OCI-LY7 (cell line): ENCODE measurements at regions not wholly inside any gene's neighbourhood (a gene's known extent, or its start where the extent isn't known, plus 50 kb on each side); places are given as distances from the start of the nearest gene placed in this dataset.

Experiments
- BruUV-seq: library from RNA; stranded (reverse); fragments of 400-500 nt; replicated peaks from 2 replicates; lab custom pipeline; 2021; lab: Mats Ljungman, UMichigan
- CTCF ChIA-PET: fragments of 300-600 bp; sonication (Branson Sonifier 250); formaldehyde crosslinking; loops from one replicate; lab custom pipeline; 2022; ENCODE audit warnings: antibody characterized with exemption; ENCODE audit not compliant: unreplicated experiment; lab: Charles Lee
- POLR2A ChIA-PET: fragments of 300-600 bp; sonication (Branson Sonifier 250); formaldehyde crosslinking; loops from one replicate; lab custom pipeline; 2022; ENCODE audit warnings: antibody characterized with exemption; lab: Charles Lee
- DNase-seq: peaks from one replicate; pipeline ENCODE4 v3.0.0-alpha.2; 2015; ENCODE audit warnings: low spot score
- H2AFZ ChIP-seq: fragments of 200-600 bp; sonication (generic), shearing (Covaris generic); 2 replicates; pipeline ENCODE4 v1.6.1; 2014; ENCODE audit warnings: mild to moderate bottlenecking, antibody characterized with exemption, low read length, moderate library complexity
- H3K27ac ChIP-seq: fragments of 200-600 bp; sonication (generic); 2 replicates; pipeline ENCODE4 v1.5.1; 2014; ENCODE audit warnings: mixed run types, low read depth, mild to moderate bottlenecking, moderate library complexity, low read length, inconsistent platforms; ENCODE audit not compliant: poor library complexity, severe bottlenecking
- H3K36me3 ChIP-seq: fragments of 200-600 bp; sonication (generic); 2 replicates; pipeline ENCODE4 v1.6.1; 2014; ENCODE audit warnings: mild to moderate bottlenecking, antibody characterized with exemption, low read length, moderate library complexity, mixed read lengths; ENCODE audit not compliant: insufficient read depth
- H3K4me1 ChIP-seq: fragments of 200-600 bp; sonication (generic); 2 replicates; pipeline ENCODE4 v1.5.1; 2014; ENCODE audit warnings: mild to moderate bottlenecking, low read length; ENCODE audit not compliant: insufficient read depth, poor library complexity, severe bottlenecking
- H3K4me2 ChIP-seq: fragments of 200-600 bp; sonication (generic); 2 replicates; pipeline ENCODE4 v1.6.1; 2014; ENCODE audit warnings: mild to moderate bottlenecking, low read length
- H3K4me3 ChIP-seq: fragments of 200-600 bp; sonication (generic); 2 replicates; pipeline ENCODE4 v1.5.1; 2014; ENCODE audit warnings: mild to moderate bottlenecking, low read depth, low read length; ENCODE audit not compliant: poor library complexity, severe bottlenecking
- H3K79me2 ChIP-seq: fragments of 200-600 bp; sonication (generic); 2 replicates; pipeline ENCODE4 v1.6.1; 2016; ENCODE audit warnings: low read depth, mild to moderate bottlenecking, low read length, moderate library complexity, mixed read lengths; ENCODE audit not compliant: insufficient read depth
- H3K9me2 ChIP-seq: fragments of 200-600 bp; sonication (generic); 2 replicates; pipeline ENCODE4 v1.6.1; 2016; ENCODE audit warnings: mild to moderate bottlenecking, low read length, mixed read lengths; ENCODE audit not compliant: insufficient read depth
- H3K9me3 ChIP-seq: fragments of 200-600 bp; sonication (generic); 2 replicates; pipeline ENCODE4 v1.6.1; 2014; ENCODE audit warnings: mild to moderate bottlenecking, mixed run types, low read length, mixed read lengths
- H4K20me1 ChIP-seq: fragments of 200-600 bp; sonication (generic); 2 replicates; pipeline ENCODE4 v1.6.1; 2014; ENCODE audit warnings: mild to moderate bottlenecking, antibody characterized with exemption, low read length, moderate library complexity, mixed read lengths; ENCODE audit not compliant: insufficient read depth
- EZH2phosphoT487 ChIP-seq: fragments of 200-600 bp; sonication (generic); IDR thresholded peaks from 2 replicates; pipeline ENCODE4 v1.6.1; 2018; ENCODE audit warnings: low read depth, borderline replicate concordance, mild to moderate bottlenecking, mixed run types, antibody characterized with exemption, low read length, moderate library complexity, mixed read lengths
- intact Hi-C: fragments of 100-400 bp; cut with micrococcal nuclease; formaldehyde crosslinking; loops from one replicate; pipeline ENCODE4 v1.10.0; 2022; ENCODE audit not compliant: unreplicated experiment
- TF ChIP-seq, protein P1 (sequence below): fragments of 200-600 bp; sonication (generic); conservative IDR thresholded peaks from 2 replicates; pipeline ENCODE4 v1.5.1; 2014; ENCODE audit warnings: mild to moderate bottlenecking, antibody characterized with exemption, low read length, moderate library complexity, mixed read lengths

DNA sequence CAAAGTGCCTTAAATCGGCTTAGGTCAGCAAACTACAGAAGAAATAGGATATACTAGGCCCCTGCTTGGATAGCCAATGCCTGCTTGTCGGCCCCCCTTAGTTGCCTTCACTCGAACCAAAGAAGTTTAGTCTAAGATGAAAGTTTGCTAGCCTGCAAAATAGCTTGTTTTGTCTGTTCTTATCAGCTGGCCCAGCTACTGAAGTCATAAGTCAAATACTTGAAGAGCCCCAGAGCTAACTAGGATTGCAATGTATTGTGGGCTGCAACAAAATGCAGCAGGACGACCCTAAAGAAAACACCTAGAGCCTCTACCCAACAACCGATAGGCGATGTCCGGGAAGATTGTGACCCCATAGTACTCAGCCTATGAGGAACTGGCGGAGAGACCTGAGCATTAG, 183.5 kb upstream of the HS6ST1 start:
- H4K20me1 ChIP-seq: no peaks in the 10 kb centered on the region
- no peaks in the 10 kb centered on the region for H3K36me3 ChIP-seq
- TF ChIP-seq EZH2phosphoT487: no peak
- TF ChIP-seq, protein P1, sequence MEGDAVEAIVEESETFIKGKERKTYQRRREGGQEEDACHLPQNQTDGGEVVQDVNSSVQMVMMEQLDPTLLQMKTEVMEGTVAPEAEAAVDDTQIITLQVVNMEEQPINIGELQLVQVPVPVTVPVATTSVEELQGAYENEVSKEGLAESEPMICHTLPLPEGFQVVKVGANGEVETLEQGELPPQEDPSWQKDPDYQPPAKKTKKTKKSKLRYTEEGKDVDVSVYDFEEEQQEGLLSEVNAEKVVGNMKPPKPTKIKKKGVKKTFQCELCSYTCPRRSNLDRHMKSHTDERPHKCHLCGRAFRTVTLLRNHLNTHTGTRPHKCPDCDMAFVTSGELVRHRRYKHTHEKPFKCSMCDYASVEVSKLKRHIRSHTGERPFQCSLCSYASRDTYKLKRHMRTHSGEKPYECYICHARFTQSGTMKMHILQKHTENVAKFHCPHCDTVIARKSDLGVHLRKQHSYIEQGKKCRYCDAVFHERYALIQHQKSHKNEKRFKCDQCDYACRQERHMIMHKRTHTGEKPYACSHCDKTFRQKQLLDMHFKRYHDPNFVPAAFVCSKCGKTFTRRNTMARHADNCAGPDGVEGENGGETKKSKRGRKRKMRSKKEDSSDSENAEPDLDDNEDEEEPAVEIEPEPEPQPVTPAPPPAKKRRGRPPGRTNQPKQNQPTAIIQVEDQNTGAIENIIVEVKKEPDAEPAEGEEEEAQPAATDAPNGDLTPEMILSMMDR: no peak
- intact Hi-C loops: loop anchor here (10.0 kb wide), 2 partner anchors 197 to 253 kb away; no protein-coding TSS in a partner anchor
- DNase-seq: no peak
- H3K79me2 ChIP-seq: no peaks in the 10 kb centered on the region
- no peak overlapping the region for H2AFZ ChIP-seq
- no peaks in the 10 kb centered on the region for H3K9me2 ChIP-seq
- POLR2A ChIA-PET: interaction anchor here (0.6 kb wide), 1 partner anchor 147 kb away, joined by 4 read pairs; no protein-coding TSS in a partner anchor
- H3K9me3 ChIP-seq: no peaks in the 10 kb centered on the region
- H3K4me3 ChIP-seq: no peak overlapping the region
- BruUV-seq: no TSS peak
- no peak overlapping the region for H3K27ac ChIP-seq
- CTCF ChIA-PET: no interaction called here
- H3K4me2 ChIP-seq: no peak overlapping the region
- peaks cover 24% of the 10 kb centered on the region for H3K4me1 ChIP-seq

DNA sequence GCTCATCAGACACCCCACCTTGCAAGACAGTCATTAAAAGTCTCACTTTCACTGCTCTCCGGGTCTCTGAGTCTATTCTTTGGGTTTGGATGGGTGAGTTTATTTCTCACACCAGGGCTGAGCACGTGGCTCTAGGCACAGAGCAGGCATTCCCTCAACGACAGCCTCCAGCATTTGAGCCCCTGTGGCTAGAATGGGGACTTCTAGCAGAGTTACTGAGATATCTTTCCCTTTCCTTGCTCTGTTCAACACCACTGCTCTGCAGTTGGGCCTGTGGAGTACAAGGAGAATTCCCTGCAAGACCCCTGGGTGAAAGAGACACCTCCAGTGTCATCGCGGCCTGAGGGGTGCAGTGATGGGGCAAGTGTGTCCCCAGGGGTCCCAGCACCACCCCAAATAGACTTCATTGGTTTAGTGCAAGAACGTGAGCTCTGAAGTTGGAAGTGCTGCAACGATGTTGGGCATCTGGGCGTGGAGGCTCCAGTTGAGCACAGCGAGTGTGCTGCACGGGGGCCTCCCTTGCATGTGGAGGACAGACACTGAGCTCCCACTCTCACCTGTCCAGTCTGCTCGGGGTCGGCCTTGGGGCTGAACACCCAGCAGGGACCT, 184.1 kb upstream of the HS6ST1 start:
- ChIA-PET POLR2A (interaction anchor here (0.6 kb wide), 1 partner anchor 146 kb away, joined by 4 read pairs; no protein-coding TSS in a partner anchor), CTCF (no interaction called here)
- H3K9me2 ChIP-seq: no peaks in the 10 kb centered on the region
- H2AFZ ChIP-seq: no peak overlapping the region
- H3K36me3 ChIP-seq: no peaks in the 10 kb centered on the region
- intact Hi-C loops: loop anchor here (10.0 kb wide), 2 partner anchors 198 to 252 kb away; no protein-coding TSS in a partner anchor
- no peak overlapping the region for H3K27ac ChIP-seq
- no TSS peak for BruUV-seq
- no peaks in the 10 kb centered on the region for H3K9me3 ChIP-seq
- DNase-seq: no peak
- H4K20me1 ChIP-seq: no peaks in the 10 kb centered on the region
- no peak overlapping the region for H3K4me2 ChIP-seq
- H3K4me3 ChIP-seq: no peak overlapping the region
- no peaks in the 10 kb centered on the region for H3K79me2 ChIP-seq
- TF ChIP-seq, protein P1: no peak
- no peak for TF ChIP-seq EZH2phosphoT487
- peaks cover 24% of the 10 kb centered on the region for H3K4me1 ChIP-seq
